Transverse colon (tissue), 4 donors: ENCODE measurements at regions not wholly inside any gene's neighbourhood (a gene's known extent, or its start where the extent isn't known, plus 50 kb on each side); places are given as distances from the start of the nearest gene placed in this dataset.

Experiments
- DNase-seq: peaks from one replicate; pipeline ENCODE4 v3.0.0-alpha.2; 2019
- H3K27ac ChIP-seq, 4 donors: fragments of 200-600 bp; sonication (generic); 2 replicates each; pipeline ENCODE4 v1.5.1; 2016 to 2018; ENCODE audit warnings: inconsistent platforms in 4 of 4
- H3K27me3 ChIP-seq: fragments of 200-600 bp; sonication (generic); 2 replicates; pipeline ENCODE4 v1.5.1; 2017; ENCODE audit warnings: inconsistent platforms
- H3K36me3 ChIP-seq, 4 donors: fragments of 200-600 bp; sonication (generic); 2 replicates each; pipeline ENCODE4 v1.5.1; 2017 to 2019; ENCODE audit warnings: inconsistent platforms in 4 of 4
- H3K4me1 ChIP-seq, 4 donors: fragments of 200-600 bp; sonication (generic); 2 replicates each; pipeline ENCODE4 v1.5.1; 2017 to 2020; ENCODE audit warnings: inconsistent platforms in 4 of 4
- H3K4me3 ChIP-seq, 4 donors: fragments of 200-600 bp; sonication (generic); 1 replicate in 1 of 4; 2 replicates in 3 of 4; pipeline versions ENCODE4 v1.5.1 to v1.6.1; 2017 to 2019; ENCODE audit warnings: inconsistent platforms in 4 of 4
- H3K9me3 ChIP-seq, 2 donors: fragments of 200-600 bp; sonication (generic); 2 replicates each; pipeline ENCODE4 v1.5.1; 2017 to 2019; ENCODE audit warnings: inconsistent platforms in 2 of 2
- EP300 ChIP-seq: sonication (generic); formaldehyde crosslinking; IDR thresholded peaks from one replicate; pipeline ENCODE4 v1.6.1; 2017; ENCODE audit warnings: antibody characterized with exemption, low read depth
- POLR2A ChIP-seq: fragments of 450-650 bp; IDR thresholded peaks from one replicate; pipeline ENCODE4 v1.6.1; 2016; ENCODE audit warnings: antibody characterized with exemption, mild to moderate bottlenecking, moderate library complexity
- POLR2AphosphoS5 ChIP-seq, 3 donors: sonication (generic); formaldehyde crosslinking; IDR thresholded peaks; one replicate each; pipeline ENCODE4 v1.6.1; 2016; ENCODE audit warnings: antibody characterized with exemption in 3 of 3
- WGBS, 2 donors: methylation state at CpG; one replicate each; pipeline ENCODE4 v1.1.5; 2018; ENCODE audit warnings: low coverage in 1 of 2; 5-methylcytosine and 5-hydroxymethylcytosine counted together
- in situ Hi-C, 4 donors: fragments of 200-750 bp; cut with MboI; loops; one replicate each; pipeline versions ENCODE4 v1.15.0 to v1.15.1; 2017; ENCODE audit warnings: low sequenced_read_pairs in 3 of 4, low pct_ligation_motif_present in 1 of 4, low pct_unique_long_range_greater_than_20kb in 1 of 4
- intact Hi-C: fragments of 100-400 bp; cut with DNase I; formaldehyde crosslinking; loops from one replicate; pipeline ENCODE4 v1.15.1; 2023; ENCODE audit warnings: low total_unique reads
- TF ChIP-seq, protein P1 (sequence below), 5 experiments: fragments of 200-600 bp in 3 of 5; fragments of 450-650 bp in 2 of 5; sonication (generic) in 3 of 5; IDR thresholded peaks; 1 replicate in 2 of 5; 2 replicates in 3 of 5; pipeline ENCODE4 v1.5.1; 2016 to 2017; ENCODE audit warnings: antibody characterized with exemption in 5 of 5, inconsistent platforms in 3 of 5, mild to moderate bottlenecking in 2 of 5, moderate library complexity in 1 of 5

DNA sequence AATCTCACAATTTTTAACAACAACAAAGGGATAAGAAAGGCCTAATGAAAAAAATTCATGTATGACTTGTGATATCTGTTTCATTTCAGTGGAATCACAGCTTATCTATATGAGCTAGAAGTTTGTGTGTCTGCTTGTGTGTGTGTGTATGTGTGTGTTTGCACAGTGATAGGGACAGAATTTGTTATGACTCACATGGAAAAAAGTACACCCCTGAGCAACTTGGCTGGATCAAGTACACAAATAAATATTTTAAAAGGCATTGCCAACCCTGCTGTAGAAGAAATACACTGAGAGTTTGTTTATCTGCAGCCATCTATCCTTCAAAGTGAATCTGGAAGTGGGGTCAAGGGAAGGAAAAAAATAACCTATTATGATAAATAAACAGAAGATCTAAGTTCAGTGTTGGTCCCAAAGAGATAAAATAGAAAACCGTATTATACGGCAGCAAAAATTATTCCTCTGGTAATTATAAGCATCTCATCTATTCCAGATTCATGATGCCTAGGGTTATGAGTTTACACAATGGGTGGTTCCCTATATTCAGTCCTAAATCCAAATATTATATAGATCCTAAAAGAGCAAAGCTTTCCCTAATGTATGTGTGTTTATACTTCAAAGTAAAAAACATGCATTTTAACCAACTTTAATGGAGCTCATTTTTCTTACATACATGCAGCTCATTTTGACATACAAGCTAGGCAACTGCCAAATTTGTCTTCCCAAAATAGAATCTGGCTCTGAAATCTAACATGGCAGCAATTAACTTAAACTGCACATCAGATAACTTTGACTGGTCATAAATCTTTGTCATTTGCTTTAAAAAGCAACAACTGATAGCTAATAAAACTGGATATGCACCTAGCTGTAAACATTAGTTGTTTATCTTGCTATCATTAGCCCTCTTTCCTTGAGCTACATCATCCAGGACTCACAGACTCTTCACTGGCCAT, 420.6 kb downstream of the IRS1 start:
- Histone ChIP-seq H3K27ac (no peak overlapping the region), H3K9me3 (no peaks in the 10 kb centered on the region), H3K36me3 (no peaks in the 10 kb centered on the region), H3K4me1 (peaks cover 0 to 11% (median 0%) of the 10 kb centered on the region in 4 donors), H3K27me3 (no peaks in the 10 kb centered on the region), H3K4me3 (no peak overlapping the region)
- 48 to 65% methylated on average over 2 of the region's 2 CpGs for WGBS, 2 donors
- DNase-seq: no peak
- intact Hi-C loops (loop anchor here (1.0 kb wide), 1 partner anchor 9 kb away; no protein-coding TSS in a partner anchor), in situ Hi-C loops (no loop called here)
- TF ChIP-seq, protein P1, sequence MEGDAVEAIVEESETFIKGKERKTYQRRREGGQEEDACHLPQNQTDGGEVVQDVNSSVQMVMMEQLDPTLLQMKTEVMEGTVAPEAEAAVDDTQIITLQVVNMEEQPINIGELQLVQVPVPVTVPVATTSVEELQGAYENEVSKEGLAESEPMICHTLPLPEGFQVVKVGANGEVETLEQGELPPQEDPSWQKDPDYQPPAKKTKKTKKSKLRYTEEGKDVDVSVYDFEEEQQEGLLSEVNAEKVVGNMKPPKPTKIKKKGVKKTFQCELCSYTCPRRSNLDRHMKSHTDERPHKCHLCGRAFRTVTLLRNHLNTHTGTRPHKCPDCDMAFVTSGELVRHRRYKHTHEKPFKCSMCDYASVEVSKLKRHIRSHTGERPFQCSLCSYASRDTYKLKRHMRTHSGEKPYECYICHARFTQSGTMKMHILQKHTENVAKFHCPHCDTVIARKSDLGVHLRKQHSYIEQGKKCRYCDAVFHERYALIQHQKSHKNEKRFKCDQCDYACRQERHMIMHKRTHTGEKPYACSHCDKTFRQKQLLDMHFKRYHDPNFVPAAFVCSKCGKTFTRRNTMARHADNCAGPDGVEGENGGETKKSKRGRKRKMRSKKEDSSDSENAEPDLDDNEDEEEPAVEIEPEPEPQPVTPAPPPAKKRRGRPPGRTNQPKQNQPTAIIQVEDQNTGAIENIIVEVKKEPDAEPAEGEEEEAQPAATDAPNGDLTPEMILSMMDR (IDR thresholded peaks at IDR 0.05): no peak
- TF ChIP-seq EP300 (no peak), POLR2AphosphoS5 (IDR thresholded peaks at IDR 0.05) (no peak), POLR2A (no peak)

DNA sequence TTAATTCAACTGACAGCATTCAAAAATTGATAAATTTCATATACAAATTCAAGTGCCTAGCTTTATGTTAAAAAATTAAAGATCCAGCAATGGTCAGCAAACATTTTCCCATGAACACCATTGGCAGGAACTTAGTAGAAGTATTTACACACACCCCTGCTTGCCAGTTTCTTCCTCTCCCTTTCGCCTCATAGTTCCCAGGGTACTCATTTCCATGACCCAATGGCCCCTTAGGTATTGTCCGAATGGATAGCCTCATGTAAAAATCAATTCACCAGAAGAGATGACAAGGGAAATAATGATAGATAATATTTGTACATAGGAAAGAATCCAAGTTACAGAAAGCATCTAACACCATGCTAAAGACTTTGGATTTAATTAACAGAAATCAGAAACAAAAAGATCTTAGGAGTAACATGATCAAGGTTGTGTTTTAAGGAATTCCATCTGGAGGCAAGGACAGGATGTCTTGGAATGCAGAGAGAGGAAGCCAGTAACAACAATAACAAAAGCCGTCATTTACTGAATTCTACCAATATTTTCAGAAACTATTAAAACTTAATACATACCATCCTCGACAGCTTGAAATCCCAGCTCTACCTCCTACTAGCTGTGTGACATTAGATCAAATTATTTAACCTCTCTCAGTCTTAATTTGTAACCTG, 423.0 kb downstream of the IRS1 start:
- TF ChIP-seq POLR2AphosphoS5 (IDR thresholded peaks at IDR 0.05) (no peak), EP300 (no peak), POLR2A (no peak)
- TF ChIP-seq, protein P1 (IDR thresholded peaks at IDR 0.05): no peak
- WGBS, 2 donors: 68 to 70% methylated on average over 4 of the region's 4 CpGs
- no peak overlapping the region for H3K4me3 ChIP-seq
- in situ Hi-C loops: no loop called here
- peaks cover 0 to 11% (median 0%) of the 10 kb centered on the region in 4 donors for H3K4me1 ChIP-seq
- no peaks in the 10 kb centered on the region for H3K27me3 ChIP-seq
- intact Hi-C loops: no loop called here
- no peaks in the 10 kb centered on the region for H3K36me3 ChIP-seq
- no peak overlapping the region for H3K27ac ChIP-seq
- H3K9me3 ChIP-seq: no peaks in the 10 kb centered on the region
- DNase-seq: no peak

DNA sequence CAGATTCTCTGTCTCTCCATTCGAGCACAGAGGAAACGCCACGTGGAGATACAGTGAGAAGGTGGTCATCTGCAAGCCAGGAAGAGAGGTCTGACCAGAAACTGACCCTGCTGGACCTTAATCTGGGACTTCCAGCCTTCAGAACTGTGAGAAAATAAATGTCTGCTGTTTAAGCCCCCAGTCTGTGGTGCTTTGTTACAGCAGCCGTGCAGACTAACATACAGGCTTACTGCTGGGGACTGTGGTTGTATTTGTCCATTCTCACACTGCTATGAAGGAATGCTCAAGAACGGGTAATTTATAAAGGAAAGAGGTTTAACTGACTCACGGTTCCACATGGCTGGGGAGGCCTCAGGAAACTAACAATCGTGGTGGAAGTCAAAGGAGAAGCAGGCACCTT, 432.7 kb downstream of the IRS1 start:
- Histone ChIP-seq H3K4me1 (no peaks in the 10 kb centered on the region), H3K36me3 (no peaks in the 10 kb centered on the region), H3K27me3 (no peaks in the 10 kb centered on the region), H3K27ac (no peak overlapping the region), H3K9me3 (no peaks in the 10 kb centered on the region), H3K4me3 (no peak overlapping the region)
- TF ChIP-seq, protein P1 (IDR thresholded peaks at IDR 0.05): no peak
- no peak for TF ChIP-seq POLR2A
- no peak for TF ChIP-seq EP300
- no peak for TF ChIP-seq POLR2AphosphoS5 (IDR thresholded peaks at IDR 0.05)
- WGBS, 2 donors: 78 to 96% methylated on average over 4 to 7 of the region's 7 CpGs
- intact Hi-C loops: no loop called here
- DNase-seq: no peak
- in situ Hi-C loops: no loop called here

DNA sequence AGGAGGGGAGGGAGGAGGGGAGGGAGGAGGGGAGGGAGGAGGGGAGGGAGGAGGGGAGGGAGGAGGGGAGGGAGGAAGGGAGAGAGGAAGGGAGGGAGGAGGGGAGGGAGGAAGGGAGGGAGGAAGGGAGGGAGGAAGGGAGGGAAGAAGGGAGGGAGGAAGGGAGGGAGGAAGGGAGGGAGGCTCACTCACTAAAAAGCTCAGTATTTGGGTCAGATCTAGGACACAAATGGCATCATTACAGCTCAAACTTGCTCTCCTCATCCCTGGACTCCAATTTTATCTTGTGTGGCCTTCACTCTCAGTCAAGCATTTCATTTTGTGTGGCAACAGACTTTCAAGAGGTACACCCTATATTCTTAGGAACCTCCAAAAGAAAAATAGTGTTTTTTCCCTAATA, 435.4 kb downstream of the IRS1 start:
- no peaks in the 10 kb centered on the region for H3K27me3 ChIP-seq
- no peak overlapping the region for H3K4me3 ChIP-seq
- H3K4me1 ChIP-seq: no peaks in the 10 kb centered on the region
- H3K27ac ChIP-seq: no peak overlapping the region
- in situ Hi-C loops: no loop called here
- H3K36me3 ChIP-seq: no peaks in the 10 kb centered on the region
- H3K9me3 ChIP-seq: no peaks in the 10 kb centered on the region
- intact Hi-C loops: no loop called here
- TF ChIP-seq, protein P1 (IDR thresholded peaks at IDR 0.05): no peak
- no peak for TF ChIP-seq EP300
- no peak for TF ChIP-seq POLR2A
- no peak for TF ChIP-seq POLR2AphosphoS5 (IDR thresholded peaks at IDR 0.05)
- DNase-seq: no peak
